ENCODE measurements at regions not wholly inside any gene's neighbourhood (a gene's known extent, or its start where the extent isn't known, plus 50 kb on each side); places are given as distances from the start of the nearest gene placed in this dataset.

- TF ChIP-seq MAX (IDR thresholded peaks at IDR 0.05) (no peak), YY1 (IDR thresholded peaks at IDR 0.05; ENCODE audit: low read depth) (no peak), EGR1 (IDR thresholded peaks at IDR 0.05) (no peak), ZBTB7A (IDR thresholded peaks at IDR 0.05; ENCODE audit: low read depth) (no peak), EP300 (IDR thresholded peaks at IDR 0.05; ENCODE audit: borderline replicate concordance) (no peak), REST (IDR thresholded peaks at IDR 0.05; ENCODE audit: low read depth) (no peak), RAD21 (IDR thresholded peaks at IDR 0.05; ENCODE audit: low read depth) (no peak), TAF1 (IDR thresholded peaks at IDR 0.05; ENCODE audit: low read depth) (no peak), TCF12 (IDR thresholded peaks at IDR 0.05; ENCODE audit: low read depth) (no peak), CEBPB (IDR thresholded peaks at IDR 0.05) (no peak), TEAD4 (IDR thresholded peaks at IDR 0.05) (no peak), NFIC (IDR thresholded peaks at IDR 0.05) (no peak), FOXM1 (IDR thresholded peaks at IDR 0.05; ENCODE audit: borderline replicate concordance, low read depth) (no peak), CREB1 (IDR thresholded peaks at IDR 0.05; ENCODE audit: low read depth) (no peak)
Measured at GRCh38 chr6:9292975-9293374, 857.6 kb upstream of the SLC35B3 start.

All from Ishikawa (cell line).